Colonic mucosa (tissue), 4 donors: ENCODE measurements at regions not wholly inside any gene's neighbourhood (a gene's known extent, or its start where the extent isn't known, plus 50 kb on each side); places are given as distances from the start of the nearest gene placed in this dataset.

Experiments used
- DNase-seq: peaks from one replicate; pipeline ENCODE4 v3.0.0-alpha.2; 2020
- H3K27ac ChIP-seq: fragments of 200-600 bp; one replicate; pipeline ENCODE4 v1.8.0; 2021
- H3K27me3 ChIP-seq: fragments of 200-600 bp; one replicate; pipeline ENCODE4 v1.8.0; 2021
- H3K36me3 ChIP-seq: fragments of 200-600 bp; one replicate; pipeline ENCODE4 v1.8.0; 2021
- H3K4me1 ChIP-seq: fragments of 200-600 bp; one replicate; pipeline ENCODE4 v1.8.0; 2021; ENCODE audit warnings: mild to moderate bottlenecking
- H3K4me3 ChIP-seq: fragments of 200-600 bp; one replicate; pipeline ENCODE4 v1.8.0; 2021
- H3K9ac ChIP-seq, 2 donors: one replicate each; pipeline ENCODE4 v1.7.0; 2013; ENCODE audit warnings: control low read depth in 2 of 2, low read depth in 2 of 2, low read length in 2 of 2
- H3K9me3 ChIP-seq: fragments of 200-600 bp; one replicate; pipeline ENCODE4 v1.8.0; 2021
- CTCF ChIP-seq: fragments of 200-600 bp; IDR thresholded peaks from one replicate; pipeline ENCODE4 v1.8.0; 2022; ENCODE audit warnings: antibody characterized with exemption, mild to moderate bottlenecking
- intact Hi-C: fragments of 100-400 bp; cut with DNase I; formaldehyde crosslinking; loops from one replicate; pipeline ENCODE4 v1.14.1; 2022
- donor health status: healthy.
- donor health status: DM: no; HTN: no; CAD: no.
- donor health status: DM: no; HTN: no; CAD: no.

DNA sequence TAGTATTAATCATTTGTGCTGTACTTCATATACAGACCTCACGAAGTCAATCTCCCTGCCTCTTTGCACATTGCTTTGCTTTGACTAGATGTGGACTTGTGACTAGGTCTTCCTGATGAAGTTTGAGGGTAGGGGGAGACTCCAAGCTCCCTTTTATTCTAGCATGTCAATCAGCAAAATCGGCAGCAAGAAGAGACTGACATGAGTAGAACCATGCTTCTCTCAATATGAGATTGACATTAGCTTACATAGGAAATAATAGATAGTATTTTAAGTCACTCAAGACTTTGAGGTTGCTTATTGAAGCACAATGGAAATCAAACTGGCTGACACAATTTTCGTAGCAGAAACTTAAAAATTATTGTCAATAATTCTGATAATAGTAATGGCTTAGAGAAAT is 866.4 kb upstream of the ADAMTS5 start:
- no peaks in the 10 kb centered on the region for H3K27me3 ChIP-seq
- H3K9me3 ChIP-seq: no peaks in the 10 kb centered on the region
- H3K4me1 ChIP-seq: no peaks in the 10 kb centered on the region
- no peak for DNase-seq
- H3K36me3 ChIP-seq: no peaks in the 10 kb centered on the region
- no peak for TF ChIP-seq CTCF
- no peak overlapping the region for H3K4me3 ChIP-seq
- H3K9ac ChIP-seq: no peak overlapping the region
- intact Hi-C loops: no loop called here
- H3K27ac ChIP-seq: no peak overlapping the region

DNA sequence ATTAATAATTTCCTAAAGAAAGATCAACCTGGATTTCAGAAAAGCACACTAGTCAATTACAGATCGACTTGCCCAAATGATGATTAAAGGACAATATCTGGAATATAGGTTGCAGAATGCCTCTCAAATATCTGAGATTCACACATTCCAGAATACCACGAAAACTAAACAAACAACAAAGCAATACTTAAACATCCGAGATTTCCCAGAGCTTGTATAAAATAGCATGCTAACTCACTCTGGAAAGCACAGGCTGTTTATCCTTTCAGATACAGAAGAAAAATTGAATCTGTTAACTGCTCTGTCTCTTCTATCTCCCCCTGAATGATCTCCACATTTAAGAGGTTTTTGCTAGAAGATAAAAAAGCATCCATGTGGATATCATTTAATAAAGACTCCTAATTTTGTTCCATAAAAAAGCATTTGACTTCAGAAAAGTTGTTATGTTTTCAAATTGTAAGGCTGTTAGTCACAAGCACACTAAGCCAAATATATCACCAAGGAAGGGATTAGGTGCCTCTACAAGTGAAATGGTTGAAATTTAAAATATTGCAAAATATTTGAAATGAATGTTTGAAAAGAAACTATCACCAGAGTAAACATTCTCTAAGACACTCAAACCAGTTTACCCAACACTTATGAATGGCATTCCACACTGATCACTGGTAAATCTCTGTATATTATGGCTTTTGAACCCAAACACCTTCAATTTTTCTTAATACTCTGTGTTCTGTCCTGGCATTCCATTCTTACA is 865.1 kb upstream of the ADAMTS5 start:
- no peak overlapping the region for H3K4me3 ChIP-seq
- no peaks in the 10 kb centered on the region for H3K27me3 ChIP-seq
- no peaks in the 10 kb centered on the region for H3K36me3 ChIP-seq
- TF ChIP-seq CTCF: no peak
- H3K27ac ChIP-seq: no peak overlapping the region
- H3K4me1 ChIP-seq: no peaks in the 10 kb centered on the region
- intact Hi-C loops: no loop called here
- no peak for DNase-seq
- no peak overlapping the region for H3K9ac ChIP-seq
- H3K9me3 ChIP-seq: no peaks in the 10 kb centered on the region

DNA sequence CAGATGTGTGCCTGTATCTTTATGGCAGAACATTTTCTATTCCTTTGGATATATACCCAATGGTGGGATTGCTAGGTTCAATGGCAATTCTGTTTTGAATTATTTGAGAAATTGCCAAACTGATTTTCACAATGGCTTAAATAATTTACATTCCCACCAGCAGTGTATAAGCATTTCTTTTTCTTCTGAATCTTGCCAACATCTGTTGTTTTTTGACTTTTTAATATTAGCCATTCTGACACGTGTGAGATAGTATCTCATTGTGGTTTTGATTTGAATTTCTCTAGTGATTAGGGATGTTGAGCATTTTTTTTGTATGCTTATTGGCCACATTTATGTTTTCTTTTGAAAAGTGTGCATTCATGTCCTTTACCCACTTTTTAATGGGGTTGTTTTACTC is 864.3 kb upstream of the ADAMTS5 start:
- H3K27me3 ChIP-seq: no peaks in the 10 kb centered on the region
- no peaks in the 10 kb centered on the region for H3K36me3 ChIP-seq
- no peaks in the 10 kb centered on the region for H3K9me3 ChIP-seq
- DNase-seq: no peak
- intact Hi-C loops: no loop called here
- H3K27ac ChIP-seq: no peak overlapping the region
- no peak for TF ChIP-seq CTCF
- no peak overlapping the region for H3K9ac ChIP-seq
- no peak overlapping the region for H3K4me3 ChIP-seq
- no peaks in the 10 kb centered on the region for H3K4me1 ChIP-seq

DNA sequence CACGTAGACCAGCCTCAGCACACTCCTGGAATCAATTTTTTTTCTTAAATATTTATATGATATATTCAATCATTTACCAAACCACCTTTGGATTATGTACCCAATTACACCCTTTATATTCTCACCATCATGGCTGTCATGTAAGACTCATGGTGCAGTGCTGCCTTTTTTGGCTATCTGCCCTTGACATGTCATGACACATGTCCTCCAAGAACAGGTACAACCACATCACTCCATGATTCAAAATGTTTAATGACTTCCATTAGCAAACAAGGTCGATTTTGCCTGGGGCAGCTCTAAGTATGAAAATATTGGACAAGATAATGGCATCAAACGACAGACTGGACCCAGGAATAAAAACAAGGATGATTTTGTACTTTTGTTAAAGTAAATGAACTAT is 861.1 kb upstream of the ADAMTS5 start:
- H3K27me3 ChIP-seq: no peaks in the 10 kb centered on the region
- no peak for TF ChIP-seq CTCF
- no peaks in the 10 kb centered on the region for H3K4me1 ChIP-seq
- no peaks in the 10 kb centered on the region for H3K36me3 ChIP-seq
- H3K27ac ChIP-seq: no peak overlapping the region
- DNase-seq: no peak
- H3K9ac ChIP-seq: no peak overlapping the region
- H3K9me3 ChIP-seq: no peaks in the 10 kb centered on the region
- H3K4me3 ChIP-seq: no peak overlapping the region
- intact Hi-C loops: no loop called here

- Histone ChIP-seq H3K9ac (no peak overlapping the region), H3K36me3 (no peaks in the 10 kb centered on the region), H3K27ac (no peak overlapping the region), H3K4me3 (no peak overlapping the region), H3K27me3 (no peaks in the 10 kb centered on the region), H3K4me1 (no peaks in the 10 kb centered on the region), H3K9me3 (no peaks in the 10 kb centered on the region)
- intact Hi-C loops: no loop called here
- DNase-seq: no peak
- no peak for TF ChIP-seq CTCF
Observed at GRCh38 chr21:27825035-27825434, 858.1 kb upstream of the ADAMTS5 start.
